ENCODE measurements at regions not wholly inside any gene's neighbourhood (a gene's known extent, or its start where the extent isn't known, plus 50 kb on each side); places are given as distances from the start of the nearest gene placed in this dataset.

DNA sequence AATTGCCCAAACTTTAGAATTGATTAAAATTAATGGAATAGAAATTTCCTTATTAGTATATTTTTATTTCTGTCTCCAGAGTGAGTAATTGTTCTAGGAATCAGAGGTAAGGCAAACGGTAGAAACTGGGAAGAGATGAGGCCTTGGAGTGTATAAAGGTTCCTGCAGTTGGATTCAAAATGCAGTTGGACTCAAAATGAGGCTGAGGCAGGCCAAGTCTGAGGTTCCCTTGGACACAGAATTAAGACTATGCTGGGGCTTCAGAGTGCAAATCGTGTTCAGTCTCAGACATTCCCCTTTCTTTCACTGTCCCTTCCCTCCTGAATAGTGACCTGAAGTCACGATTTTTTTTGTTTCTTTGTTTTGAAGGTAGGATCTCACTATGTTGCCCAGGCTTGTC is 746.9 kb upstream of the NRXN1 start:
- TF ChIP-seq MTA3 (IDR thresholded peaks at IDR 0.05; ENCODE audit: borderline replicate concordance, low read length) (no peak), CREB1 (IDR thresholded peaks at IDR 0.05; ENCODE audit: low read depth) (no peak), MAX (IDR thresholded peaks at IDR 0.05; ENCODE audit: low read depth, low read length) (no peak), SIN3A (IDR thresholded peaks at IDR 0.05; ENCODE audit: low read depth, low read length) (no peak), CTCF (IDR thresholded peaks at IDR 0.05 in 2 of 3, conservative IDR thresholded peaks at IDR 0.05 in 1 of 3; ENCODE audit: control insufficient read depth in 2 of 3, extremely low read depth in 1 of 3, insufficient read depth in 1 of 3, low read depth in 3 of 3, low read length in 3 of 3) (no peak), ETV6 (conservative IDR thresholded peaks at IDR 0.05 in 1 of 2, IDR thresholded peaks at IDR 0.05 in 1 of 2; ENCODE audit: borderline replicate concordance in 1 of 2, low read depth in 1 of 2) (no peak), POLR2AphosphoS5 (IDR thresholded peaks at IDR 0.05; ENCODE audit: low read length) (no peak), BCL3 (IDR thresholded peaks at IDR 0.05; ENCODE audit: borderline replicate concordance, insufficient read depth, low read depth, low read length, poor library complexity, severe bottlenecking) (no peak)
- TF ChIP-seq, protein P1, sequence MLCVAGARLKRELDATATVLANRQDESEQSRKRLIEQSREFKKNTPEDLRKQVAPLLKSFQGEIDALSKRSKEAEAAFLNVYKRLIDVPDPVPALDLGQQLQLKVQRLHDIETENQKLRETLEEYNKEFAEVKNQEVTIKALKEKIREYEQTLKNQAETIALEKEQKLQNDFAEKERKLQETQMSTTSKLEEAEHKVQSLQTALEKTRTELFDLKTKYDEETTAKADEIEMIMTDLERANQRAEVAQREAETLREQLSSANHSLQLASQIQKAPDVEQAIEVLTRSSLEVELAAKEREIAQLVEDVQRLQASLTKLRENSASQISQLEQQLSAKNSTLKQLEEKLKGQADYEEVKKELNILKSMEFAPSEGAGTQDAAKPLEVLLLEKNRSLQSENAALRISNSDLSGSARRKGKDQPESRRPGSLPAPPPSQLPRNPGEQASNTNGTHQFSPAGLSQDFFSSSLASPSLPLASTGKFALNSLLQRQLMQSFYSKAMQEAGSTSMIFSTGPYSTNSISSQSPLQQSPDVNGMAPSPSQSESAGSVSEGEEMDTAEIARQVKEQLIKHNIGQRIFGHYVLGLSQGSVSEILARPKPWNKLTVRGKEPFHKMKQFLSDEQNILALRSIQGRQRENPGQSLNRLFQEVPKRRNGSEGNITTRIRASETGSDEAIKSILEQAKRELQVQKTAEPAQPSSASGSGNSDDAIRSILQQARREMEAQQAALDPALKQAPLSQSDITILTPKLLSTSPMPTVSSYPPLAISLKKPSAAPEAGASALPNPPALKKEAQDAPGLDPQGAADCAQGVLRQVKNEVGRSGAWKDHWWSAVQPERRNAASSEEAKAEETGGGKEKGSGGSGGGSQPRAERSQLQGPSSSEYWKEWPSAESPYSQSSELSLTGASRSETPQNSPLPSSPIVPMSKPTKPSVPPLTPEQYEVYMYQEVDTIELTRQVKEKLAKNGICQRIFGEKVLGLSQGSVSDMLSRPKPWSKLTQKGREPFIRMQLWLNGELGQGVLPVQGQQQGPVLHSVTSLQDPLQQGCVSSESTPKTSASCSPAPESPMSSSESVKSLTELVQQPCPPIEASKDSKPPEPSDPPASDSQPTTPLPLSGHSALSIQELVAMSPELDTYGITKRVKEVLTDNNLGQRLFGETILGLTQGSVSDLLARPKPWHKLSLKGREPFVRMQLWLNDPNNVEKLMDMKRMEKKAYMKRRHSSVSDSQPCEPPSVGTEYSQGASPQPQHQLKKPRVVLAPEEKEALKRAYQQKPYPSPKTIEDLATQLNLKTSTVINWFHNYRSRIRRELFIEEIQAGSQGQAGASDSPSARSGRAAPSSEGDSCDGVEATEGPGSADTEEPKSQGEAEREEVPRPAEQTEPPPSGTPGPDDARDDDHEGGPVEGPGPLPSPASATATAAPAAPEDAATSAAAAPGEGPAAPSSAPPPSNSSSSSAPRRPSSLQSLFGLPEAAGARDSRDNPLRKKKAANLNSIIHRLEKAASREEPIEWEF (IDR thresholded peaks at IDR 0.05; ENCODE audit: insufficient replicate concordance, low read depth, low read length): no peak
